ENCODE measurements at regions not wholly inside any gene's neighbourhood (a gene's known extent, or its start where the extent isn't known, plus 50 kb on each side); places are given as distances from the start of the nearest gene placed in this dataset.

DNA sequence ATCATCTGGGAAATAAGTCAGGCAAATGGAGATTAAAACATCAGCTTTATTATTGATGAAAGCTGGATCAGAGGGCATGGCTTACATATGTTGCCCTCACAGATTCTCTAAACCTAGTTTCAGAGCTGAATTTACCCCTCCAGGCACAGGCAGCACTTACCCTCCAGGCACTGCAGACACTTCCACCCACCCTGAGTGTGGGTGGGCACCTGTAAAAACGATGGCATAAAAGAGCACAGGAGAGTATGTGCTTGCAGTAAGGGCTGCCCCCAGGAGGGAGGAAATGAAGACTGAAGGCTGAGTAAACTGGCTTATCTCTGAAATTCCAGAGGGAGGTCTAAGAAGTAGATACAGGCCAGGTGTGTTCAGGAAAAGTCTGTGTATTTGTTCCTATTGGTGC is 185.0 kb upstream of the HTR2A start:
- TF ChIP-seq, protein P1, sequence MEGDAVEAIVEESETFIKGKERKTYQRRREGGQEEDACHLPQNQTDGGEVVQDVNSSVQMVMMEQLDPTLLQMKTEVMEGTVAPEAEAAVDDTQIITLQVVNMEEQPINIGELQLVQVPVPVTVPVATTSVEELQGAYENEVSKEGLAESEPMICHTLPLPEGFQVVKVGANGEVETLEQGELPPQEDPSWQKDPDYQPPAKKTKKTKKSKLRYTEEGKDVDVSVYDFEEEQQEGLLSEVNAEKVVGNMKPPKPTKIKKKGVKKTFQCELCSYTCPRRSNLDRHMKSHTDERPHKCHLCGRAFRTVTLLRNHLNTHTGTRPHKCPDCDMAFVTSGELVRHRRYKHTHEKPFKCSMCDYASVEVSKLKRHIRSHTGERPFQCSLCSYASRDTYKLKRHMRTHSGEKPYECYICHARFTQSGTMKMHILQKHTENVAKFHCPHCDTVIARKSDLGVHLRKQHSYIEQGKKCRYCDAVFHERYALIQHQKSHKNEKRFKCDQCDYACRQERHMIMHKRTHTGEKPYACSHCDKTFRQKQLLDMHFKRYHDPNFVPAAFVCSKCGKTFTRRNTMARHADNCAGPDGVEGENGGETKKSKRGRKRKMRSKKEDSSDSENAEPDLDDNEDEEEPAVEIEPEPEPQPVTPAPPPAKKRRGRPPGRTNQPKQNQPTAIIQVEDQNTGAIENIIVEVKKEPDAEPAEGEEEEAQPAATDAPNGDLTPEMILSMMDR (IDR thresholded peaks at IDR 0.05) = no peak
- H3K27ac Mint-ChIP-seq = no peak overlapping the region
- peaks cover 8% of the 10 kb centered on the region for H3K9me3 Mint-ChIP-seq
- no peak overlapping the region for H3K4me3 Mint-ChIP-seq
- no peaks in the 10 kb centered on the region for H3K36me3 Mint-ChIP-seq (ENCODE audit: low read depth)
- H3K4me1 Mint-ChIP-seq = no peaks in the 10 kb centered on the region
- DNase-seq = no peak
- H3K27me3 Mint-ChIP-seq (ENCODE audit: low read depth, poor library complexity) = no peaks in the 10 kb centered on the region

DNA sequence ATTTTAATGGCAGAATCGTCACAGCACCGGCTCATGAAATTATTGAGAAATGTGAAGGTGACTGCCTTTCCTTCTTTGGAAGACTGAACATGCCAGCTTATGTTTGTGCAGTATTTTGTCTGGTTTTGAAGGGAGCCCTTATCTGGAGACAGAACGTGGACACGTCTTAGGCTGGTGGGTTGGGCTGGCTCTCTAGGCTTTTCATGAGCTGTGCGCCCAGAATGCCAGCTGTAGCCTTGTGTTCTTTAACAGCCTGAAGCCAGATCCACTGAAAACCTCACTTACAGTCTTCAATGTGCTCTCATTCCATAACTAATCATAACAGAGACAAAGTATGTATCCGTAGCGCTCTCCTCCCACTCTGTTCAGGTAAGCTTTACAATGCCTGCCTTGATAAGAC is 184.4 kb upstream of the HTR2A start:
- Mint-ChIP-seq H3K4me1 (no peaks in the 10 kb centered on the region), H3K27ac (no peak overlapping the region), H3K36me3 (ENCODE audit: low read depth) (no peaks in the 10 kb centered on the region), H3K27me3 (ENCODE audit: low read depth, poor library complexity) (no peaks in the 10 kb centered on the region), H3K4me3 (no peak overlapping the region), H3K9me3 (peaks cover 14% of the 10 kb centered on the region)
- TF ChIP-seq, protein P1 (IDR thresholded peaks at IDR 0.05) = no peak
- no peak for DNase-seq

DNA sequence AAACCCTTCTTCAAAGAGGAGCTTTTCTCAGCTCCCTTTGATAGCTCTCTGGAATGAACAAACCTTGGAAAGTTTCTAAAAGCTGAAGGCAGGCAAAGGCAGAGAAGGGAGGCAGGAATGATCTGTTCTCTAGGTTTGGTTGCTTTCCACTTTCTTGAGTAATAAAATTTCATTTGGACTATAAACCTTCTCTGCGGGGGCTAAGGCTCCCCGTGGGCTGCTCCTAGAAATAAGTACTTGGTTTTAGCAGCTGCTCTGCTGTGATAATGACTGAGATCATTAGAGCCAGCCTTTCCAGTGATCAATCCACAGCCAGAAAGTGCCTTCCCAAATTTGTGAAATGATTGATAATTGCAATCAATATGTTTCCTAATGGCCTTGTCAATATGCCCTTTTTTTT is 183.8 kb upstream of the HTR2A start:
- Mint-ChIP-seq H3K4me3 (no peak overlapping the region), H3K9me3 (peaks cover 20% of the 10 kb centered on the region), H3K4me1 (no peaks in the 10 kb centered on the region), H3K27ac (no peak overlapping the region), H3K36me3 (ENCODE audit: low read depth) (peaks cover 3% of the 10 kb centered on the region), H3K27me3 (ENCODE audit: low read depth, poor library complexity) (no peaks in the 10 kb centered on the region)
- TF ChIP-seq, protein P1 (IDR thresholded peaks at IDR 0.05) = no peak
- no peak for DNase-seq

DNA sequence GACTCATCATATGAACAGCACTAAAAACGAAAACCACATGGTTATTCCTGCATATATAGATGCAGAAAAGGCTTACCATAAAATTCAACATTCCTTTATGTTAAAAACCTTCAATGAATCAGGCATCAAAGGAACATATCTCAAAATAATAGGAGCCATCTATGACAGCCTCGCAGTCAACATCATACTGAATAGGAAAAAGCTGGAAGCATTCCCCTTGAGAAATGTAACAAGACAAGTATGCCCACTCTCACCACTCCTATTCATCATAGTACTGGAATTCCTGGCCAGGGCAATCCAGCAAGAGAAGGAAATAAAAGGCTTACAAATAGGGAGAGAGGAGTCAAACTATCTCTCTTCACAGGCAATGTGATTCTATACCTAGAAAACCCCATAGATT is 179.6 kb upstream of the HTR2A start:
- Mint-ChIP-seq H3K36me3 (ENCODE audit: low read depth) (peaks cover 10% of the 10 kb centered on the region), H3K27ac (no peak overlapping the region), H3K4me1 (no peaks in the 10 kb centered on the region), H3K4me3 (no peak overlapping the region), H3K27me3 (ENCODE audit: low read depth, poor library complexity) (no peaks in the 10 kb centered on the region), H3K9me3 (peaks cover 43% of the 10 kb centered on the region)
- TF ChIP-seq, protein P1 (IDR thresholded peaks at IDR 0.05) = no peak
- no peak for DNase-seq

DNA sequence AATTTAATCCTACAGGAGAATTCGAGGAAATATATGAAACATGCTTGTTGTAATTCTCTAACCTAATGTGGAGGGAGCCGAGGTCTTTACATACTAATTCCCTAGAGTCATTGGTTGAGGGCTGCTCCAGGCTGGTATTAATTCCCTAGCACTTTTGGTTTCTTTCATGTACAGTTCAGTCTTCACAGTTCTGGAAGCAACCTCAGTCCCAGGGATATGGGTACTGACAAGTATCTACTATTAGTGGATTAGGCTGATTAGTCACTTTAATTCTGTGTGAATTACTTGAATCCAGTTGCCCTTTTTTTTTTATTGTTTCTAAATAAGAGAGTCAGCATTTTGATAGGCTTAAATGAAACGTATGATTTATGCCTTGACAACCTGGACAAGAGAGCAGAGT is 172.3 kb upstream of the HTR2A start:
- H3K36me3 Mint-ChIP-seq (ENCODE audit: low read depth) = no peaks in the 10 kb centered on the region

DNA sequence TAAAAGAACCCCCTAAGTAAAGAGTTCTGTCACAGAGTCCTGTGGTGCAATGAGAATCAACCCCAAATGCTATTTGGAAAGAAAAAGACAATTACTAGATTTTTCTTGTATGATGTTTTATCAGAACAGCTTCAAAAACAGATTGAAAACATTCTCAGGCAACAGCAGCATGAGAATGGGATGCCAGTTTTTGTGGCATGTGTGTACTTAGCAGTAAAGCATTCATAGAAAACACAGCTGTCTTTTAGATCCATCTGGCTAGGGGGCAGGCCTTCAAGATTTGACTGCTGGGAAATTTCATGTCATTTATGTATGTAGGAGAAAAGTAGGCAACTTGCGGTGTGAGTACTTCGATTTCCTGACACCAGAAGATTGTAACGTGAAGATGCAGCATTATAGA is 170.5 kb upstream of the HTR2A start:
- no peaks in the 10 kb centered on the region for H3K36me3 Mint-ChIP-seq (ENCODE audit: low read depth)
- TF ChIP-seq, protein P1 (IDR thresholded peaks at IDR 0.05) = no peak
- H3K27me3 Mint-ChIP-seq (ENCODE audit: low read depth, poor library complexity) = no peaks in the 10 kb centered on the region
- H3K27ac Mint-ChIP-seq = no peak overlapping the region
- H3K9me3 Mint-ChIP-seq = peaks cover 20% of the 10 kb centered on the region
- DNase-seq = no peak
- no peak overlapping the region for H3K4me3 Mint-ChIP-seq
- H3K4me1 Mint-ChIP-seq = no peaks in the 10 kb centered on the region

More for the DNA sequence above, 172.3 kb upstream of the HTR2A start:
- H3K4me1 Mint-ChIP-seq = no peaks in the 10 kb centered on the region
- H3K27me3 Mint-ChIP-seq (ENCODE audit: low read depth, poor library complexity) = no peaks in the 10 kb centered on the region
- H3K9me3 Mint-ChIP-seq = peaks cover 9% of the 10 kb centered on the region
- DNase-seq = no peak
- H3K4me3 Mint-ChIP-seq = no peak overlapping the region
- no peak overlapping the region for H3K27ac Mint-ChIP-seq
- TF ChIP-seq, protein P1 (IDR thresholded peaks at IDR 0.05) = no peak

Measured in nephron progenitor cell (in vitro differentiated cells).